ENCODE measurements at regions not wholly inside any gene's neighbourhood (a gene's known extent, or its start where the extent isn't known, plus 50 kb on each side); places are given as distances from the start of the nearest gene placed in this dataset.

GRCh38 chr6:126147291-126147815 lies 161.0 kb downstream of the TRMT11 start:
- DNase-seq (ENCODE audit: low read depth in 4 of 4, low spot score in 1 of 4): no peak

- DNase-seq (ENCODE audit: low read depth in 4 of 4, low spot score in 1 of 4): no peak
These were observed 162.5 kb downstream of the TRMT11 start for GRCh38 chr6:126148853-126149252.

- no peak for DNase-seq (ENCODE audit: low read depth in 4 of 4, low spot score in 1 of 4)
These were observed 166.0 kb downstream of the TRMT11 start for GRCh38 chr6:126152372-126152745.

- no peak for DNase-seq (ENCODE audit: low read depth in 4 of 4, low spot score in 1 of 4)
These were observed 167.3 kb downstream of the TRMT11 start for GRCh38 chr6:126153661-126154060.

- DNase-seq (ENCODE audit: low read depth in 4 of 4, low spot score in 1 of 4): no peak
These were observed 170.6 kb downstream of the TRMT11 start for GRCh38 chr6:126156973-126157372.

- DNase-seq (ENCODE audit: low read depth in 4 of 4, low spot score in 1 of 4): no peak
These were observed 172.2 kb upstream of the CENPW start for GRCh38 chr6:126167726-126168125.

- DNase-seq (ENCODE audit: low read depth in 4 of 4, low spot score in 1 of 4): no peak
These were observed 169.5 kb upstream of the CENPW start for GRCh38 chr6:126170433-126170832.

GRCh38 chr6:126170978-126171382 lies 168.9 kb upstream of the CENPW start:
- DNase-seq (ENCODE audit: low read depth in 4 of 4, low spot score in 1 of 4): no peak

- DNase-seq (ENCODE audit: low read depth in 4 of 4, low spot score in 1 of 4): no peak
These were observed 167.8 kb upstream of the CENPW start for GRCh38 chr6:126172131-126172530.

- no peak for DNase-seq (ENCODE audit: low read depth in 4 of 4, low spot score in 1 of 4)
These were observed 166.7 kb upstream of the CENPW start for GRCh38 chr6:126173265-126173664.

- DNase-seq (ENCODE audit: low read depth in 4 of 4, low spot score in 1 of 4): no peak
These were observed 165.2 kb upstream of the CENPW start for GRCh38 chr6:126174697-126175096.

- no peak for DNase-seq (ENCODE audit: low read depth in 4 of 4, low spot score in 1 of 4)
These were observed 164.7 kb upstream of the CENPW start for GRCh38 chr6:126175251-126175650.

GRCh38 chr6:126176282-126176681 lies 163.6 kb upstream of the CENPW start:
- DNase-seq (ENCODE audit: low read depth in 4 of 4, low spot score in 1 of 4): no peak

- DNase-seq (ENCODE audit: low read depth in 4 of 4, low spot score in 1 of 4): peak in 2 of 4 experiments; percentile 4
These were observed 159.3 kb upstream of the CENPW start for GRCh38 chr6:126180585-126180984.

GRCh38 chr6:126181173-126181741 lies 158.7 kb upstream of the CENPW start:
- no peak for DNase-seq (ENCODE audit: low read depth in 4 of 4, low spot score in 1 of 4)

- no peak for DNase-seq (ENCODE audit: low read depth in 4 of 4, low spot score in 1 of 4)
These were observed 158.0 kb upstream of the CENPW start for GRCh38 chr6:126181890-126182289.

- no peak for DNase-seq (ENCODE audit: low read depth in 4 of 4, low spot score in 1 of 4)
These were observed 157.1 kb upstream of the CENPW start for GRCh38 chr6:126182650-126183311.

- no peak for DNase-seq (ENCODE audit: low read depth in 4 of 4, low spot score in 1 of 4)
These were observed 154.1 kb upstream of the CENPW start for GRCh38 chr6:126185774-126186173.

GRCh38 chr6:126188279-126188909 lies 151.5 kb upstream of the CENPW start:
- no peak for DNase-seq (ENCODE audit: low read depth in 4 of 4, low spot score in 1 of 4)

- no peak for DNase-seq (ENCODE audit: low read depth in 4 of 4, low spot score in 1 of 4)
These were observed 144.2 kb upstream of the CENPW start for GRCh38 chr6:126195625-126196236.

GRCh38 chr6:126198631-126199030 lies 141.3 kb upstream of the CENPW start:
- DNase-seq (ENCODE audit: low read depth in 4 of 4, low spot score in 1 of 4): no peak

GRCh38 chr6:126199466-126199865 lies 140.4 kb upstream of the CENPW start:
- no peak for DNase-seq (ENCODE audit: low read depth in 4 of 4, low spot score in 1 of 4)

Data from stimulated activated CD4-positive, alpha-beta T cell treated with anti-CD3 and anti-CD28 coated beads, Interleukin-1b, Interleukin-23, amount 100 ng/mL, for 24 hours (primary cell).